HG02571 (cell line): ENCODE measurements at regions not wholly inside any gene's neighbourhood (a gene's known extent, or its start where the extent isn't known, plus 50 kb on each side); places are given as distances from the start of the nearest gene placed in this dataset.

Experiments used
- ATAC-seq: cut with Tn5 transposase; IDR thresholded peaks from one replicate; pipeline ENCODE4 v1.9.1; 2021; ENCODE audit warnings: mild to moderate bottlenecking, moderate library complexity; ENCODE audit not compliant: unreplicated experiment

- ATAC-seq, result no peak
These were observed 74.2 kb upstream of the KCNH7 start for GRCh38 chr2:162912787-162913186.

GRCh38 chr2:162908567-162908966 lies 70.0 kb upstream of the KCNH7 start:
- ATAC-seq, result no peak

- ATAC-seq, result peak; percentile 96
These were observed 52.2 kb upstream of the KCNH7 start for GRCh38 chr2:162890690-162891311.

- ATAC-seq, result no peak
These were observed 50.1 kb upstream of the KCNH7 start for GRCh38 chr2:162888652-162889051.
